ENCODE measurements at regions not wholly inside any gene's neighbourhood (a gene's known extent, or its start where the extent isn't known, plus 50 kb on each side); places are given as distances from the start of the nearest gene placed in this dataset.
"Not testable (repeated sequence)": the region's sequence is repeated elsewhere in the genome, so short reads cannot be mapped to it uniquely, and the experiment has no call there.

DNA sequence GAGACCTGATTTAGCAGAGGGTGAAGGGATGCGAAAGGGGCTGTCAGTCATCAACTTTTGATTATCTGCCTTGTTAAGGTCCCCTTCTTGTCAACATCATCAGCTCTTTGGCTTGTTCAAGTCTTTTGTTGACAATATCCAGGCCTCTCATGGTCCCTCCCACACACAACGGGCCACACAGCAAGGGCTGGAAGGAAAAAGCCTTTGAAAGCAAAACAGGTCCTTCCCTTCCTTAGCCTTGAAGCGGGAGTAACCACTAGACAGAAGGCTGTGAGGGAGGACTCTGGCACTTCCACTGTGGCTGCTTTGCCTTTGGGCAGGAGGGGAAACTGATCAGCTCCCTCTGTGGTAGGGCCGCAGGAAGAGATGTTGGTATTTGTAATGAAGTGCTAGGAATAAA, 63.8 kb downstream of the HOXC4 start:
- not testable (repeated sequence) for TF ChIP-seq POLR2AphosphoS5, EP300 (IDR thresholded peaks at IDR 0.05)
- TF ChIP-seq, protein P1, sequence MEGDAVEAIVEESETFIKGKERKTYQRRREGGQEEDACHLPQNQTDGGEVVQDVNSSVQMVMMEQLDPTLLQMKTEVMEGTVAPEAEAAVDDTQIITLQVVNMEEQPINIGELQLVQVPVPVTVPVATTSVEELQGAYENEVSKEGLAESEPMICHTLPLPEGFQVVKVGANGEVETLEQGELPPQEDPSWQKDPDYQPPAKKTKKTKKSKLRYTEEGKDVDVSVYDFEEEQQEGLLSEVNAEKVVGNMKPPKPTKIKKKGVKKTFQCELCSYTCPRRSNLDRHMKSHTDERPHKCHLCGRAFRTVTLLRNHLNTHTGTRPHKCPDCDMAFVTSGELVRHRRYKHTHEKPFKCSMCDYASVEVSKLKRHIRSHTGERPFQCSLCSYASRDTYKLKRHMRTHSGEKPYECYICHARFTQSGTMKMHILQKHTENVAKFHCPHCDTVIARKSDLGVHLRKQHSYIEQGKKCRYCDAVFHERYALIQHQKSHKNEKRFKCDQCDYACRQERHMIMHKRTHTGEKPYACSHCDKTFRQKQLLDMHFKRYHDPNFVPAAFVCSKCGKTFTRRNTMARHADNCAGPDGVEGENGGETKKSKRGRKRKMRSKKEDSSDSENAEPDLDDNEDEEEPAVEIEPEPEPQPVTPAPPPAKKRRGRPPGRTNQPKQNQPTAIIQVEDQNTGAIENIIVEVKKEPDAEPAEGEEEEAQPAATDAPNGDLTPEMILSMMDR (IDR thresholded peaks at IDR 0.05): not testable (repeated sequence)
